ENCODE measurements at regions not wholly inside any gene's neighbourhood (a gene's known extent, or its start where the extent isn't known, plus 50 kb on each side); places are given as distances from the start of the nearest gene placed in this dataset.

DNA sequence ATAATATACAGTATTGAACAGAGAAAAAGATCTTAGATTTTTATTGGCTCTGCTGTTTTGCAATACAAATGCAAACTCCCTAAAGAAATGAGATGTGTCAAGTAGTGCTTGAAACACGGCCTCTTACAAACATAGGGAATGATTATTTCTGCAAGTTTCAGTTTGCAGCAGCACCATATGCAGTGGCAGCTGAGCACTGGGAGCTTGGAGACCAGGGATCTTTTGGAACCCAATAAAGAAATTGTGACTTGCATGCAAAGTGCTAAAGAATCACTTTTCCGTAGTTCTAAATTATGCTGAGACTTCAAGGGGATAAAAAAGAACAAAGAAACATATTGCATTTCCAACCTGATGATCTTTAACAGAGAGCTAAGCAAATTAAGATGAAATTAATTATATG, 674.6 kb upstream of the ZNF608 start:
- WGBS, 4 donors, result 91 to 95% (median 92%) methylated on average over 2 of the region's 2 CpGs
- no peak overlapping the region for H3K27ac ChIP-seq
- intact Hi-C loops (cut with DNase I), result no loop called here
- no peak for DNase-seq
- H3K4me3 ChIP-seq, result no peak overlapping the region
- H3K4me1 ChIP-seq (replicated peaks in 1 of 2), result no peaks in the 10 kb centered on the region
- no peaks in the 10 kb centered on the region for H3K27me3 ChIP-seq
- H3K9me3 ChIP-seq (replicated peaks in 1 of 3), result no peaks in the 10 kb centered on the region
- H3K36me3 ChIP-seq (replicated peaks in 1 of 2), result no peaks in the 10 kb centered on the region
- TF ChIP-seq POLR2A (IDR thresholded peaks at IDR 0.05), result no peak
- TF ChIP-seq, protein P1, sequence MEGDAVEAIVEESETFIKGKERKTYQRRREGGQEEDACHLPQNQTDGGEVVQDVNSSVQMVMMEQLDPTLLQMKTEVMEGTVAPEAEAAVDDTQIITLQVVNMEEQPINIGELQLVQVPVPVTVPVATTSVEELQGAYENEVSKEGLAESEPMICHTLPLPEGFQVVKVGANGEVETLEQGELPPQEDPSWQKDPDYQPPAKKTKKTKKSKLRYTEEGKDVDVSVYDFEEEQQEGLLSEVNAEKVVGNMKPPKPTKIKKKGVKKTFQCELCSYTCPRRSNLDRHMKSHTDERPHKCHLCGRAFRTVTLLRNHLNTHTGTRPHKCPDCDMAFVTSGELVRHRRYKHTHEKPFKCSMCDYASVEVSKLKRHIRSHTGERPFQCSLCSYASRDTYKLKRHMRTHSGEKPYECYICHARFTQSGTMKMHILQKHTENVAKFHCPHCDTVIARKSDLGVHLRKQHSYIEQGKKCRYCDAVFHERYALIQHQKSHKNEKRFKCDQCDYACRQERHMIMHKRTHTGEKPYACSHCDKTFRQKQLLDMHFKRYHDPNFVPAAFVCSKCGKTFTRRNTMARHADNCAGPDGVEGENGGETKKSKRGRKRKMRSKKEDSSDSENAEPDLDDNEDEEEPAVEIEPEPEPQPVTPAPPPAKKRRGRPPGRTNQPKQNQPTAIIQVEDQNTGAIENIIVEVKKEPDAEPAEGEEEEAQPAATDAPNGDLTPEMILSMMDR (IDR thresholded peaks at IDR 0.05), result no peak

DNA sequence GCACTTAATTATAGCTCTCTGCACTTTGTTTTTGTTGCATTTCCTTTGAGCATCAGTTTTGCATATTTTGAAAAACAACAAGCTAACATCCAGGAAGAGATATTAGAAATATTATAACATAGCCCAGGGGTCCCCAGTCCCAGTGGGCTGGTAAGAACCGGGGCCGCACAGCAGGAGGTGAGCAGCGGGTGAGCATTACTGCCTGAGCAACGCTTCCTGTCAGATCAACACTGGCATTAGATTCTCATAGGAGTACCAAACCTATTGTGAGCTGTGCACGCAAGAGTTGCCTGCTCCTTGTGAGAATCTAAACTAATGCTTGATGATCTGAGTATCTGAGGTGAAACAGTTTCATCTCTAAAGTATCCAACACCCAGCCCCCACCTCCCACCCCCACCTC, 675.9 kb upstream of the ZNF608 start:
- H3K27ac ChIP-seq, result no peak overlapping the region
- no peak for DNase-seq
- 83 to 89% (median 85%) methylated on average over 5 of the region's 5 CpGs for WGBS, 4 donors
- TF ChIP-seq POLR2A (IDR thresholded peaks at IDR 0.05), result no peak
- TF ChIP-seq, protein P1 (IDR thresholded peaks at IDR 0.05), result no peak
- no peaks in the 10 kb centered on the region for H3K36me3 ChIP-seq (replicated peaks in 1 of 2)
- H3K4me3 ChIP-seq, result no peak overlapping the region
- no peaks in the 10 kb centered on the region for H3K9me3 ChIP-seq (replicated peaks in 1 of 3)
- intact Hi-C loops (cut with DNase I), result no loop called here
- H3K4me1 ChIP-seq (replicated peaks in 1 of 2), result no peaks in the 10 kb centered on the region
- no peaks in the 10 kb centered on the region for H3K27me3 ChIP-seq

DNA sequence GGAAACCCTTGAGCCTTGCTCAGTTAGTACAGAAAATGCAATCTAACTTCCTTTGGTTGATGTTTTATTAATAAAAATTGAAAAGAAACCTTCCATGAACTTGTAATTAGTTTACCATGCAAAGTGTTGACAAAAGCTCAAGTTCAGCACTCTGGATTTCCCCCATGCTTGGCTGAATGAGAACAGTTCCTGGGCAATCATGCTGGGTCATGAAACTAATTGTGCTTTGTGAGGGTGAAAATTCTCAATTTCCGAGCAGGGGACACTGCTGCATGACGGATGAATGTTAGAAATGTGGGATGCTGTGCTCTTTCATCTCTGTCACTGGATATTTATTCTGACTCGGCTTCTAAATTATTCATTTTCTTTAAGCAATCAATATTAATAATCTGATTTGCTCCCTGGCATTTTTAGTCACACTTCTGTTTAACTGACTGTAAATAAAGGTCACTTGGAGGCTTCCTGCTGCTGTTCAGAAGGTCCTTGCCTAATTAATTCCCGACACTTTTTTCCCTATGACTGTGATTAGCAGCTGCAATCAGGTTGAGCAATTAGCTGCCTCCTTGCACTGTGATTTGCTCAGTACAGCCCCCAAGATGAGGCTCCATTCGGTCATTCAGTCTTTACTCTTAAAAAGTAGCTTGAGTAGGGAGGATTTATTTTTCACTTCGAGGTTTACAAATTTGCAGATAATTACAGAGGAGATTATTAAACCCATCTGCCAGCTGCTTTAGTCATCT, 678.1 kb upstream of the ZNF608 start:
- H3K4me3 ChIP-seq, result no peak overlapping the region
- H3K27me3 ChIP-seq, result no peaks in the 10 kb centered on the region
- 71 to 74% (median 72%) methylated on average over 6 of the region's 6 CpGs for WGBS, 4 donors
- H3K27ac ChIP-seq, result no peak overlapping the region
- no peaks in the 10 kb centered on the region for H3K9me3 ChIP-seq (replicated peaks in 1 of 3)
- H3K4me1 ChIP-seq (replicated peaks in 1 of 2), result no peaks in the 10 kb centered on the region
- no peaks in the 10 kb centered on the region for H3K36me3 ChIP-seq (replicated peaks in 1 of 2)
- intact Hi-C loops (cut with DNase I), result no loop called here
- no peak for DNase-seq
- TF ChIP-seq, protein P1 (IDR thresholded peaks at IDR 0.05), result no peak
- no peak for TF ChIP-seq POLR2A (IDR thresholded peaks at IDR 0.05)

DNA sequence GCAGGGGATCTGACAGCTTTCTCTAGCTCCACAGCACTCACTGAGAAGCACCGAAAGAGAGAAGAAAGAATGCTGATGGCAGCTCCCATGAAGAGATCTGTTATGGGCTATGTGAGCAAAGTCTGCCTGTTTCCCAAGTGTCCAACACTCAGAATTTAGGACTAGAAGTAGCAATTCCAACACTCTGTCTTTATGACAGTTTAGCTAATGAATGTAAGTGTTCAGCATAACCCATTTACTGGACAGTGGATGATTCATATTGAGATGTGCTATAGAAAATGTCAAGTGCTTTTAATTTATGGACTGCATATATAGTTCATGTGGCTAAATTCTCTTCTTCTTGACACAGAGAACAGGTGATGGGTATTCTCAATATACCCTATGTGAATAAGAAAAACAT, 683.1 kb upstream of the ZNF608 start:
- no peaks in the 10 kb centered on the region for H3K9me3 ChIP-seq (replicated peaks in 1 of 3)
- 80 to 92% (median 87%) methylated on average over 1 of the region's 1 CpG for WGBS, 4 donors
- intact Hi-C loops (cut with DNase I), result no loop called here
- no peak overlapping the region for H3K27ac ChIP-seq
- H3K4me3 ChIP-seq, result no peak overlapping the region
- TF ChIP-seq, protein P1 (IDR thresholded peaks at IDR 0.05), result no peak
- TF ChIP-seq POLR2A (IDR thresholded peaks at IDR 0.05), result no peak
- no peaks in the 10 kb centered on the region for H3K27me3 ChIP-seq
- H3K36me3 ChIP-seq (replicated peaks in 1 of 2), result no peaks in the 10 kb centered on the region
- no peak for DNase-seq
- H3K4me1 ChIP-seq (replicated peaks in 1 of 2), result no peaks in the 10 kb centered on the region
